ENCODE measurements at regions not wholly inside any gene's neighbourhood (a gene's known extent, or its start where the extent isn't known, plus 50 kb on each side); places are given as distances from the start of the nearest gene placed in this dataset.

- Mint-ChIP-seq H3K4me3 (no peak overlapping the region), H3K27me3 (ENCODE audit: low read depth in 3 of 3) (no peaks in the 10 kb centered on the region), H3K27ac (no peak overlapping the region), H3K9me3 (peaks cover 0 to 12% (median 7%) of the 10 kb centered on the region in 7 donors), H3K4me1 (no peaks in the 10 kb centered on the region), H3K36me3 (no peaks in the 10 kb centered on the region)
- no peak overlapping the region for H3K4me3 ChIP-seq (replicated peaks in 1 of 3; ENCODE audit: low read depth in 2 of 3, low read length in 3 of 3)
- H3K9ac ChIP-seq (ENCODE audit: insufficient read depth, low read length, poor library complexity, severe bottlenecking): no peak overlapping the region
- no peaks in the 10 kb centered on the region for H3K4me1 ChIP-seq (ENCODE audit: control insufficient read depth in 1 of 2, insufficient read depth in 2 of 2, low read length in 2 of 2)
- 82% methylated on average over 5 of the region's 5 CpGs for WGBS (ENCODE audit: insufficient coverage)
- H3K4me2 ChIP-seq (replicated peaks; ENCODE audit: extremely low read depth, low read length, poor library complexity, severe bottlenecking): no peak overlapping the region
- H3K9me3 ChIP-seq (replicated peaks in 1 of 2; ENCODE audit: control insufficient read depth in 1 of 2, insufficient read depth in 1 of 2, low read length in 2 of 2): peaks cover 4 to 15% of the 10 kb centered on the region in 2 donors
- H3K27me3 ChIP-seq (ENCODE audit: control insufficient read depth in 2 of 2, insufficient read depth in 2 of 2, low read length in 2 of 2): no peaks in the 10 kb centered on the region
- no peaks in the 10 kb centered on the region for H4K20me1 ChIP-seq (ENCODE audit: insufficient read depth, low read length)
- intact Hi-C loops (cut with micrococcal nuclease): no loop called here
- H2AFZ ChIP-seq (ENCODE audit: insufficient read depth, low read depth, low read length, poor library complexity, severe bottlenecking): no peak overlapping the region
- H3K79me2 ChIP-seq (ENCODE audit: insufficient read depth, low read length): no peaks in the 10 kb centered on the region
- DNase-seq: no peak
- H3K27ac ChIP-seq (ENCODE audit: low read depth in 1 of 2, low read length in 2 of 2): no peak overlapping the region
- TF ChIP-seq CTCF (IDR thresholded peaks at IDR 0.05): no peak
- H3K36me3 ChIP-seq (replicated peaks in 1 of 2; ENCODE audit: control insufficient read depth in 1 of 2, insufficient read depth in 2 of 2, low read length in 2 of 2): no peaks in the 10 kb centered on the region
Observed at GRCh38 chr3:6447166-6447801, 413.6 kb upstream of the GRM7 start.

- Mint-ChIP-seq H3K27ac (no peak overlapping the region), H3K27me3 (ENCODE audit: low read depth in 3 of 3) (no peaks in the 10 kb centered on the region), H3K9me3 (peaks cover 0 to 12% (median 8%) of the 10 kb centered on the region in 7 donors), H3K36me3 (no peaks in the 10 kb centered on the region), H3K4me3 (no peak overlapping the region), H3K4me1 (no peaks in the 10 kb centered on the region)
- H2AFZ ChIP-seq (ENCODE audit: insufficient read depth, low read depth, low read length, poor library complexity, severe bottlenecking): no peak overlapping the region
- no peaks in the 10 kb centered on the region for H3K4me1 ChIP-seq (ENCODE audit: control insufficient read depth in 1 of 2, insufficient read depth in 2 of 2, low read length in 2 of 2)
- no peaks in the 10 kb centered on the region for H4K20me1 ChIP-seq (ENCODE audit: insufficient read depth, low read length)
- no peak overlapping the region for H3K4me3 ChIP-seq (replicated peaks in 1 of 3; ENCODE audit: low read depth in 2 of 3, low read length in 3 of 3)
- no peaks in the 10 kb centered on the region for H3K79me2 ChIP-seq (ENCODE audit: insufficient read depth, low read length)
- no peak overlapping the region for H3K9ac ChIP-seq (ENCODE audit: insufficient read depth, low read length, poor library complexity, severe bottlenecking)
- intact Hi-C loops (cut with micrococcal nuclease): no loop called here
- H3K36me3 ChIP-seq (replicated peaks in 1 of 2; ENCODE audit: control insufficient read depth in 1 of 2, insufficient read depth in 2 of 2, low read length in 2 of 2): no peaks in the 10 kb centered on the region
- TF ChIP-seq CTCF (IDR thresholded peaks at IDR 0.05): no peak
- no CpG with 5 or more reads among the region's 4 CpGs for WGBS (ENCODE audit: insufficient coverage)
- no peaks in the 10 kb centered on the region for H3K27me3 ChIP-seq (ENCODE audit: control insufficient read depth in 2 of 2, insufficient read depth in 2 of 2, low read length in 2 of 2)
- no peak overlapping the region for H3K27ac ChIP-seq (ENCODE audit: low read depth in 1 of 2, low read length in 2 of 2)
- no peak for DNase-seq
- no peak overlapping the region for H3K4me2 ChIP-seq (replicated peaks; ENCODE audit: extremely low read depth, low read length, poor library complexity, severe bottlenecking)
- peaks cover 4 to 15% of the 10 kb centered on the region in 2 donors for H3K9me3 ChIP-seq (replicated peaks in 1 of 2; ENCODE audit: control insufficient read depth in 1 of 2, insufficient read depth in 1 of 2, low read length in 2 of 2)
Observed at GRCh38 chr3:6448011-6448410, 412.9 kb upstream of the GRM7 start.
